ENCODE measurements at regions not wholly inside any gene's neighbourhood (a gene's known extent, or its start where the extent isn't known, plus 50 kb on each side); places are given as distances from the start of the nearest gene placed in this dataset.

- peaks cover 3 to 22% (median 18%) of the 10 kb centered on the region in 3 experiments; a peak in 6 of 7 replicates for H3K36me3 Mint-ChIP-seq (ENCODE audit: insufficient read depth in 1 of 3, low read depth in 3 of 3)
- H3K79me1 ChIP-seq (ENCODE audit: insufficient read depth, low read depth, low read length, poor library complexity, severe bottlenecking): no peaks in the 10 kb centered on the region
These were observed 139.6 kb downstream of the LARP7 start for GRCh38 chr4:112776535-112776934.

More at GRCh38 chr4:112776535-112776934, 139.6 kb downstream of the LARP7 start:
- no peak for DNase-seq
- Histone ChIP-seq H3K9me3 (ENCODE audit: control insufficient read depth, low read depth, low read length) (no peaks in the 10 kb centered on the region), H2BK15ac (ENCODE audit: low read depth, low read length) (no peak overlapping the region), H3K4ac (ENCODE audit: low read depth, low read length) (no peak overlapping the region), H4K91ac (ENCODE audit: insufficient read length, low read depth, low read length) (no peak overlapping the region), H2BK120ac (ENCODE audit: low read depth, low read length, poor library complexity, severe bottlenecking) (no peak overlapping the region), H2BK20ac (ENCODE audit: low read depth, low read length, poor library complexity, severe bottlenecking) (no peak overlapping the region), H4K8ac (replicated peaks; ENCODE audit: insufficient read length, low read depth, low read length) (no peak overlapping the region), H3T11ph (ENCODE audit: low read length) (no peak overlapping the region), H2AK5ac (ENCODE audit: insufficient read length, low read length) (no peak overlapping the region), H3K9ac (ENCODE audit: extremely low read depth, insufficient read length, low read length) (no peak overlapping the region), H3K14ac (ENCODE audit: insufficient read depth, low read length) (no peak overlapping the region), H3K4me2 (ENCODE audit: insufficient read depth, insufficient read length, low read length) (no peak overlapping the region), H3K4me1 (ENCODE audit: insufficient read depth, low read length) (no peaks in the 10 kb centered on the region; the same call in 1 of the 2 replicates), H3K27ac (ENCODE audit: insufficient read length, low read depth, low read length) (no peak overlapping the region), H3K27me3 (ENCODE audit: insufficient read depth, low read length) (no peaks in the 10 kb centered on the region), H3K23ac (ENCODE audit: insufficient read length, low read depth, low read length) (no peak overlapping the region), H2AFZ (ENCODE audit: low read length) (no peak overlapping the region), H2BK5ac (ENCODE audit: insufficient read length, low read length) (no peak overlapping the region), H3K56ac (ENCODE audit: insufficient read length, low read depth, low read length) (no peak overlapping the region), H2BK12ac (ENCODE audit: insufficient read length, low read depth, low read length) (no peak overlapping the region), H4K5ac (ENCODE audit: insufficient read length, low read depth, low read length) (no peak overlapping the region), H4K20me1 (ENCODE audit: control insufficient read depth, insufficient read depth, insufficient read length) (no peaks in the 10 kb centered on the region), H3K79me2 (ENCODE audit: insufficient read depth, low read length) (no peaks in the 10 kb centered on the region), H3K23me2 (ENCODE audit: insufficient read length, low read depth, low read length, poor library complexity, severe bottlenecking) (no peaks in the 10 kb centered on the region), H3K18ac (ENCODE audit: insufficient read length, low read depth, low read length) (no peak overlapping the region)
- Mint-ChIP-seq H3K27me3 (ENCODE audit: low read depth) (no peaks in the 10 kb centered on the region), H3K9me3 (no peaks in the 10 kb centered on the region; a peak in 1 of 5 replicates), H3K4me3 (no peak overlapping the region), H3K4me1 (peaks cover 10 to 21% of the 10 kb centered on the region in 2 experiments), H3K27ac (peak overlapping the region in 1 of 3 experiments; percentile 10; a peak in 1 of 7 replicates)
- no peak for TF ChIP-seq CTCF (conservative IDR thresholded peaks at IDR 0.05)
- WGBS (ENCODE audit: extremely low coverage, insufficient read length, low lambda C conversion rate): no CpG with 5 or more reads among the region's 1 CpG

Data from H9 (cell line).